NB4 (cell line): ENCODE measurements at regions not wholly inside any gene's neighbourhood (a gene's known extent, or its start where the extent isn't known, plus 50 kb on each side); places are given as distances from the start of the nearest gene placed in this dataset.

ENCODE experiments used
- DNase-seq: peaks from one replicate; pipeline ENCODE4 v3.0.0; 2010; ENCODE audit warnings: low read depth
- H3K4me3 ChIP-seq: one replicate; pipeline ENCODE4 v1.5.1; 2011; ENCODE audit warnings: mild to moderate bottlenecking, low read depth, low read length, moderate library complexity
- MYC ChIP-seq: IDR thresholded peaks from 2 replicates; pipeline ENCODE4 v1.6.1; 2011; ENCODE audit warnings: low read depth, low read length
- POLR2A ChIP-seq: IDR thresholded peaks from 2 replicates; pipeline ENCODE4 v1.6.1; 2011; ENCODE audit warnings: mild to moderate bottlenecking; ENCODE audit not compliant: insufficient read length; ENCODE audit errors: extremely low read depth
- TF ChIP-seq, protein P1 (sequence below): IDR thresholded peaks from 2 replicates; pipeline ENCODE4 v1.6.1; 2011; ENCODE audit warnings: low read depth, low read length
- TF ChIP-seq, protein P2 (sequence below): IDR thresholded peaks from one replicate; pipeline ENCODE4 v1.5.1; 2012; ENCODE audit warnings: low read depth, low read length

DNA sequence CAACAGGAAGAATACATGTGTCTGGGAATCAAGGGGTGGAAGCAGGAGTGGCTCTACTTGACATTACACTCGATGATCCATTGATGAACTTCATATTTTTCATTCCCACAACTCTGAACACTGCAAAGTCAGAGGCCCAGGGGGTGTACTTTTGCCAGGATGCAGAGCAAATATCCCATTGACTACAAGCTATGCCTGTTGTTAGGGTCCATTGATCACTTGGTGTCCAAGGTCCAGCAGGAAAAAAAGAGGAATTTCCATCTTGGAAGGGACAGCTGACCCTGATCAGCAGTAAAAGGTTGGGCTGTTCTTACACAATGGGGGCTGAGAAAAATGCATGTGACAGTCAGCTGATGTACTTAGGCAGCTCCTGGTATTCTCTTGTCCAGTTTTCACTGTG, 118.5 kb upstream of the MAP1B start:
- H3K4me3 ChIP-seq = no peak overlapping the region
- TF ChIP-seq, protein P1, sequence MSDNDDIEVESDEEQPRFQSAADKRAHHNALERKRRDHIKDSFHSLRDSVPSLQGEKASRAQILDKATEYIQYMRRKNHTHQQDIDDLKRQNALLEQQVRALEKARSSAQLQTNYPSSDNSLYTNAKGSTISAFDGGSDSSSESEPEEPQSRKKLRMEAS = no peak
- TF ChIP-seq POLR2A (no peak), MYC (no peak)
- TF ChIP-seq, protein P2, sequence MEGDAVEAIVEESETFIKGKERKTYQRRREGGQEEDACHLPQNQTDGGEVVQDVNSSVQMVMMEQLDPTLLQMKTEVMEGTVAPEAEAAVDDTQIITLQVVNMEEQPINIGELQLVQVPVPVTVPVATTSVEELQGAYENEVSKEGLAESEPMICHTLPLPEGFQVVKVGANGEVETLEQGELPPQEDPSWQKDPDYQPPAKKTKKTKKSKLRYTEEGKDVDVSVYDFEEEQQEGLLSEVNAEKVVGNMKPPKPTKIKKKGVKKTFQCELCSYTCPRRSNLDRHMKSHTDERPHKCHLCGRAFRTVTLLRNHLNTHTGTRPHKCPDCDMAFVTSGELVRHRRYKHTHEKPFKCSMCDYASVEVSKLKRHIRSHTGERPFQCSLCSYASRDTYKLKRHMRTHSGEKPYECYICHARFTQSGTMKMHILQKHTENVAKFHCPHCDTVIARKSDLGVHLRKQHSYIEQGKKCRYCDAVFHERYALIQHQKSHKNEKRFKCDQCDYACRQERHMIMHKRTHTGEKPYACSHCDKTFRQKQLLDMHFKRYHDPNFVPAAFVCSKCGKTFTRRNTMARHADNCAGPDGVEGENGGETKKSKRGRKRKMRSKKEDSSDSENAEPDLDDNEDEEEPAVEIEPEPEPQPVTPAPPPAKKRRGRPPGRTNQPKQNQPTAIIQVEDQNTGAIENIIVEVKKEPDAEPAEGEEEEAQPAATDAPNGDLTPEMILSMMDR = no peak
- no peak for DNase-seq

DNA sequence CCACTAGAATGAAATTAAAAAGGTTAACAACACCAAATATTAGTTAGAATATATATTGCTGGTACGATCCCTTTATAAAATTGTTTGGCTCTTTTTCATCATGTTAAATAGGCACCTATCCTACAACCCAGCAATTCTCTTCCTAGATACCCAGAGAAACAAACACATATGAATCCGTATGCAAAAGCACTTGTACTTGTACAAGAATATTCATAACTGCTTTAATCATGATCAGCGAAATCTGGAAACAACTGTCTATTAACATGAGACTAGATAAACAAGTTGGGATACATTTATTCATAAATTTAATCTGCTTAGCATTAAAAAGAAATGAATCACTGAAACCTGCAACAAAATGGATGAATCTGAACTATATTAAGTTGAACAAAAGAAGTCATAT, 113.7 kb upstream of the MAP1B start:
- TF ChIP-seq, protein P2 = no peak
- no peak for TF ChIP-seq POLR2A
- TF ChIP-seq, protein P1 = no peak
- TF ChIP-seq MYC = no peak
- H3K4me3 ChIP-seq = no peak overlapping the region
- DNase-seq = no peak

DNA sequence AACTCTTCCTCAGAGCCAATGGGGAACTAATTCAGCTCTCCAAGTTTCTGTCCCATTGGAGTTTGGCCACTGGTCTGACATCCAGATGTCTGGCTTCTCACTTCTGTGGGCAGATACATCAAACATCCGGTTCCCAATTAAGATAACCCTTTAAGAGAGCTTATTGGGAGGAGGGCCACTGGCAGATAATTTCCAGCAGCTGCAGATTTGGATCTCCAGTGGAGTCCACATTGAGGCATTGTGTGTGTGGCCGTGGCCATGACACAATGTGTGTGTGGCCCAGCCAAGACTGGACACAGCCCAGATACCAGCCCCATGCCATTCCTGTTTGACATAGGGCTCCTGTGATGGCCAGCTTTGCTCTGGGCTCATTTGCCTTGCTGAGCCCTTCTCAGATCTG, 110.5 kb upstream of the MAP1B start:
- no peak for DNase-seq
- TF ChIP-seq, protein P2 = no peak
- TF ChIP-seq, protein P1 = no peak
- TF ChIP-seq MYC (no peak), POLR2A (no peak)
- H3K4me3 ChIP-seq = no peak overlapping the region

DNA sequence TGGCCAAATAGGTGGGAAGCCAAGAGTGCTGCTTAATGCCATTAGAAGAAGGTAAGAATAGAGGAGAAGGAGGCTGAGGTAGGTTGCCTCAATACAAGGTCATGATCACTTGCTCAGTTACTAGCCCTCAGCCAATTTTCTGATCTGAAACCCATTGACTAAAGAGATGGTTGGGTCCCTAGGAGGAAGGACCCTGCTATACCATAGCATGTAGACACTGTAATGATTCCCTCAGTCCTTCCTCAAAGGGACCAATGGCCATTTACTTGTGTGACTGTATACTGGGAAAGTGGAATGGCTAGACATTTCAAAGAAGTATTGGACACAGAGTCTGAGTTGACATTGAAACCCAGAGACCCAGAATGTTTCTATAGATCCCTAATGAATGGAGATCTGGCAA, 108.5 kb upstream of the MAP1B start:
- TF ChIP-seq, protein P2 = no peak
- TF ChIP-seq POLR2A = no peak
- no peak for TF ChIP-seq MYC
- TF ChIP-seq, protein P1 = no peak
- DNase-seq = no peak
- H3K4me3 ChIP-seq = no peak overlapping the region

DNA sequence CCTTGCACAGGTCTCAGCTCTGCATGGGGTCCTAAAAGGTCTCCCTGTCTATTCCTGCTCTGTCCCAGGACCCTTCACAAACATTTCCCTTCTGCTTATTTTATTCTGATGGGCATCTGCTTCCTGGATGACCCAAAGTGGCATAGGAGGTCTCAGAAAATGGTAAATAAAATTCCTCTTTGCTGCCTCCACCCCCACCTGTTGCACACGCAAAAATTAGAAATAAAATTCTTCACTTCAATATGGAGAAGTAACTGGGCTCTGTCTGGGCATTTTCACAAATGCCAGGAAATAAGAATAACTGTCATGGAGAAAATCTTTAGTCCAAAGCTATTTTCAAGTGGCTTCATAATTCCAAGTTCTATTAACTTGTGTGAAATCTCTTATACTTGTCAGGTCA, 106.6 kb upstream of the MAP1B start:
- no peak for DNase-seq
- no peak overlapping the region for H3K4me3 ChIP-seq

More for the DNA sequence above, 106.6 kb upstream of the MAP1B start:
- TF ChIP-seq, protein P1 = no peak
- no peak for TF ChIP-seq MYC
- no peak for TF ChIP-seq POLR2A
- TF ChIP-seq, protein P2 = no peak
